AG04450 (cell line): ENCODE measurements at regions not wholly inside any gene's neighbourhood (a gene's known extent, or its start where the extent isn't known, plus 50 kb on each side); places are given as distances from the start of the nearest gene placed in this dataset.
"Not testable (repeated sequence)": the region's sequence is repeated elsewhere in the genome, so short reads cannot be mapped to it uniquely, and the experiment has no call there.

Source experiments
- CTCF ChIA-PET: fragments of 300-600, 350-600 bp; formaldehyde crosslinking; extraction: SDS; loops from one replicate; lab custom pipeline; 2022; ENCODE audit warnings: antibody characterized with exemption, inconsistent platforms; lab: Charles Lee
- POLR2A ChIA-PET: fragments of 350-600 bp; formaldehyde crosslinking; extraction: SDS; loops from one replicate; lab custom pipeline; 2021; ENCODE audit warnings: antibody characterized with exemption, inconsistent platforms; lab: Yijun Ruan, JAX
- DNase-seq: peaks from one replicate; pipeline ENCODE4 v3.0.0-alpha.2; 2011; ENCODE audit warnings: low read depth, low spot score
- H3K27ac ChIP-seq: one replicate; pipeline ENCODE4 v1.5.1; 2012; ENCODE audit warnings: low read depth, low read length, control low read depth
- H3K27me3 ChIP-seq: one replicate; pipeline ENCODE4 v1.6.0; 2012; ENCODE audit warnings: low read length; ENCODE audit not compliant: control insufficient read depth, insufficient read depth
- H3K4me3 ChIP-seq: 2 replicates; pipeline ENCODE4 v1.5.1; 2011; ENCODE audit warnings: mild to moderate bottlenecking, low read depth, low read length, control low read depth
- H3K9me3 ChIP-seq: 2 replicates; pipeline ENCODE4 v1.5.1; 2012; ENCODE audit warnings: low read length; ENCODE audit not compliant: control insufficient read depth, insufficient read depth
- CTCF ChIP-seq: IDR thresholded peaks from 2 replicates; pipeline ENCODE4 v1.5.1; 2011; ENCODE audit warnings: low read depth, low read length, control low read depth, inconsistent platforms

- no peak for TF ChIP-seq CTCF
- ChIA-PET POLR2A (no interaction called here), CTCF (no interaction called here)
- no peak overlapping the region for H3K4me3 ChIP-seq
- no peak overlapping the region for H3K27ac ChIP-seq
- H3K9me3 ChIP-seq, result peaks cover 17% of the 10 kb centered on the region
- H3K27me3 ChIP-seq, result no peaks in the 10 kb centered on the region
- no peak for DNase-seq
Observed at GRCh38 chr10:64573623-64574325, 1052.6 kb downstream of the REEP3 start.

GRCh38 chr10:64574371-64574770 lies 1053.2 kb downstream of the REEP3 start:
- DNase-seq, result no peak
- TF ChIP-seq CTCF, result no peak
- H3K9me3 ChIP-seq, result peaks cover 17% of the 10 kb centered on the region
- no peak overlapping the region for H3K27ac ChIP-seq
- CTCF ChIA-PET, result no interaction called here
- H3K4me3 ChIP-seq, result no peak overlapping the region
- POLR2A ChIA-PET, result no interaction called here
- H3K27me3 ChIP-seq, result no peaks in the 10 kb centered on the region

GRCh38 chr10:64576497-64576896 lies 1055.3 kb downstream of the REEP3 start:
- DNase-seq, result no peak
- Histone ChIP-seq H3K4me3 (no peak overlapping the region), H3K9me3 (peaks cover 17% of the 10 kb centered on the region), H3K27me3 (no peaks in the 10 kb centered on the region), H3K27ac (no peak overlapping the region)
- POLR2A ChIA-PET, result no interaction called here
- CTCF ChIA-PET, result no interaction called here
- no peak for TF ChIP-seq CTCF

- DNase-seq, CTCF ChIA-PET, H3K4me3 ChIP-seq, H3K27me3 ChIP-seq, POLR2A ChIA-PET, H3K27ac ChIP-seq: not testable (repeated sequence)
- H3K9me3 ChIP-seq, result peaks cover 17% of the 10 kb centered on the region
Observed at GRCh38 chr10:64578757-64579156, 1057.6 kb downstream of the REEP3 start.

GRCh38 chr10:64586934-64587503 lies 1065.8 kb downstream of the REEP3 start:
- ChIA-PET POLR2A (no interaction called here), CTCF (no interaction called here)
- no peak for DNase-seq
- no peak overlapping the region for H3K27ac ChIP-seq
- no peak for TF ChIP-seq CTCF
- no peaks in the 10 kb centered on the region for H3K9me3 ChIP-seq
- no peak overlapping the region for H3K4me3 ChIP-seq
- H3K27me3 ChIP-seq, result no peaks in the 10 kb centered on the region
